Activated CD4-positive, alpha-beta memory T cell treated with anti-CD3 and anti-CD28 coated beads, Interleukin-2, amount 10 ng/mL, durations not matched to agents 7 days and 5 days (primary cell): ENCODE measurements at regions not wholly inside any gene's neighbourhood (a gene's known extent, or its start where the extent isn't known, plus 50 kb on each side); places are given as distances from the start of the nearest gene placed in this dataset.

ENCODE experiments used
- CTCF ChIA-PET: fragments of 350-600 bp; sonication (Branson Sonifier 250); formaldehyde crosslinking; loops from one replicate; lab custom pipeline; 2021; ENCODE audit warnings: antibody characterized with exemption, inconsistent platforms; lab: Charles Lee
- POLR2A ChIA-PET: fragments of 350-600 bp; sonication (Branson Sonifier 250); formaldehyde crosslinking; loops from one replicate; lab custom pipeline; 2021; ENCODE audit warnings: antibody characterized with exemption; lab: Charles Lee
- DNase-seq: peaks from one replicate; pipeline ENCODE4 v3.0.0-alpha.2; 2020
- H3K27ac Mint-ChIP-seq: one replicate; pipeline ENCODE4 v1.8.0; 2021; ENCODE audit warnings: mild to moderate bottlenecking, mixed read lengths
- H3K27me3 Mint-ChIP-seq: one replicate; pipeline ENCODE4 v1.8.0; 2021; ENCODE audit warnings: mixed read lengths
- H3K36me3 Mint-ChIP-seq: one replicate; pipeline ENCODE4 v1.8.0; 2021; ENCODE audit warnings: low read depth, mixed read lengths
- H3K4me1 Mint-ChIP-seq: one replicate; pipeline ENCODE4 v1.8.0; 2021; ENCODE audit warnings: mixed read lengths
- H3K4me3 Mint-ChIP-seq: one replicate; pipeline ENCODE4 v1.8.0; 2021; ENCODE audit warnings: mild to moderate bottlenecking, mixed read lengths
- H3K9me3 Mint-ChIP-seq: one replicate; pipeline ENCODE4 v1.8.0; 2021; ENCODE audit warnings: mixed read lengths

GRCh38 chr5:107217721-107218130, 453.0 kb downstream of the EFNA5 start:
- no peaks in the 10 kb centered on the region for H3K36me3 Mint-ChIP-seq
- H3K4me3 Mint-ChIP-seq = no peak overlapping the region
- CTCF ChIA-PET = no interaction called here
- no peaks in the 10 kb centered on the region for H3K9me3 Mint-ChIP-seq
- POLR2A ChIA-PET = no interaction called here
- no peak overlapping the region for H3K27ac Mint-ChIP-seq
- no peaks in the 10 kb centered on the region for H3K27me3 Mint-ChIP-seq
- DNase-seq = no peak
- no peaks in the 10 kb centered on the region for H3K4me1 Mint-ChIP-seq

- DNase-seq = no peak
- Mint-ChIP-seq H3K36me3 (no peaks in the 10 kb centered on the region), H3K4me1 (no peaks in the 10 kb centered on the region), H3K9me3 (no peaks in the 10 kb centered on the region), H3K4me3 (no peak overlapping the region), H3K27me3 (no peaks in the 10 kb centered on the region), H3K27ac (no peak overlapping the region)
- POLR2A ChIA-PET = no interaction called here
- CTCF ChIA-PET = no interaction called here
Measured at GRCh38 chr5:107216587-107216986, 454.1 kb downstream of the EFNA5 start.

- H3K9me3 Mint-ChIP-seq = no peaks in the 10 kb centered on the region
- no peak overlapping the region for H3K27ac Mint-ChIP-seq
- POLR2A ChIA-PET = no interaction called here
- no peaks in the 10 kb centered on the region for H3K36me3 Mint-ChIP-seq
- H3K27me3 Mint-ChIP-seq = no peaks in the 10 kb centered on the region
- DNase-seq = no peak
- no peak overlapping the region for H3K4me3 Mint-ChIP-seq
- no peaks in the 10 kb centered on the region for H3K4me1 Mint-ChIP-seq
- CTCF ChIA-PET = no interaction called here
Measured at GRCh38 chr5:107215611-107216010, 455.1 kb downstream of the EFNA5 start.

- Mint-ChIP-seq H3K4me3 (no peak overlapping the region), H3K27me3 (no peaks in the 10 kb centered on the region), H3K27ac (no peak overlapping the region), H3K9me3 (no peaks in the 10 kb centered on the region), H3K36me3 (no peaks in the 10 kb centered on the region), H3K4me1 (no peaks in the 10 kb centered on the region)
- no peak for DNase-seq
- ChIA-PET POLR2A (no interaction called here), CTCF (no interaction called here)
Measured at GRCh38 chr5:107213025-107213424, 457.7 kb downstream of the EFNA5 start.

GRCh38 chr5:107211630-107212029, 459.1 kb downstream of the EFNA5 start:
- no peaks in the 10 kb centered on the region for H3K4me1 Mint-ChIP-seq
- no peaks in the 10 kb centered on the region for H3K9me3 Mint-ChIP-seq
- H3K4me3 Mint-ChIP-seq = no peak overlapping the region
- H3K27me3 Mint-ChIP-seq = no peaks in the 10 kb centered on the region
- ChIA-PET CTCF (no interaction called here), POLR2A (no interaction called here)
- no peak for DNase-seq
- H3K36me3 Mint-ChIP-seq = no peaks in the 10 kb centered on the region
- H3K27ac Mint-ChIP-seq = no peak overlapping the region

- H3K4me3 Mint-ChIP-seq = no peak overlapping the region
- no peaks in the 10 kb centered on the region for H3K36me3 Mint-ChIP-seq
- CTCF ChIA-PET = no interaction called here
- no peak for DNase-seq
- H3K4me1 Mint-ChIP-seq = no peaks in the 10 kb centered on the region
- no peak overlapping the region for H3K27ac Mint-ChIP-seq
- POLR2A ChIA-PET = no interaction called here
- no peaks in the 10 kb centered on the region for H3K27me3 Mint-ChIP-seq
- no peaks in the 10 kb centered on the region for H3K9me3 Mint-ChIP-seq
Measured at GRCh38 chr5:107208867-107209266, 461.9 kb downstream of the EFNA5 start.

GRCh38 chr5:107204413-107204812, 466.3 kb downstream of the EFNA5 start:
- H3K9me3 Mint-ChIP-seq = no peaks in the 10 kb centered on the region
- DNase-seq = no peak
- no peak overlapping the region for H3K4me3 Mint-ChIP-seq
- H3K36me3 Mint-ChIP-seq = no peaks in the 10 kb centered on the region
- no peaks in the 10 kb centered on the region for H3K4me1 Mint-ChIP-seq
- ChIA-PET POLR2A (no interaction called here), CTCF (no interaction called here)
- H3K27ac Mint-ChIP-seq = no peak overlapping the region
- no peaks in the 10 kb centered on the region for H3K27me3 Mint-ChIP-seq

- DNase-seq = no peak
- Mint-ChIP-seq H3K4me1 (no peaks in the 10 kb centered on the region), H3K27ac (no peak overlapping the region), H3K4me3 (no peak overlapping the region), H3K9me3 (no peaks in the 10 kb centered on the region), H3K27me3 (no peaks in the 10 kb centered on the region), H3K36me3 (no peaks in the 10 kb centered on the region)
- ChIA-PET POLR2A (no interaction called here), CTCF (no interaction called here)
Measured at GRCh38 chr5:107203243-107203642, 467.5 kb downstream of the EFNA5 start.

- Mint-ChIP-seq H3K27ac (no peak overlapping the region), H3K9me3 (no peaks in the 10 kb centered on the region), H3K4me1 (no peaks in the 10 kb centered on the region), H3K27me3 (no peaks in the 10 kb centered on the region), H3K36me3 (no peaks in the 10 kb centered on the region), H3K4me3 (no peak overlapping the region)
- no peak for DNase-seq
- ChIA-PET CTCF (no interaction called here), POLR2A (no interaction called here)
Measured at GRCh38 chr5:107199756-107200155, 471.0 kb downstream of the EFNA5 start.

GRCh38 chr5:107196500-107197059, 474.2 kb downstream of the EFNA5 start:
- Mint-ChIP-seq H3K27me3 (no peaks in the 10 kb centered on the region), H3K4me1 (no peaks in the 10 kb centered on the region), H3K36me3 (no peaks in the 10 kb centered on the region), H3K27ac (no peak overlapping the region), H3K9me3 (peaks cover 4% of the 10 kb centered on the region), H3K4me3 (no peak overlapping the region)
- DNase-seq = no peak
- POLR2A ChIA-PET = no interaction called here
- CTCF ChIA-PET = no interaction called here

- Mint-ChIP-seq H3K36me3 (no peaks in the 10 kb centered on the region), H3K27me3 (no peaks in the 10 kb centered on the region), H3K4me3 (no peak overlapping the region), H3K27ac (no peak overlapping the region), H3K4me1 (no peaks in the 10 kb centered on the region), H3K9me3 (peaks cover 4% of the 10 kb centered on the region)
- CTCF ChIA-PET = no interaction called here
- POLR2A ChIA-PET = no interaction called here
- DNase-seq = no peak
Measured at GRCh38 chr5:107195890-107196395, 474.8 kb downstream of the EFNA5 start.

GRCh38 chr5:107184871-107185270, 485.9 kb downstream of the EFNA5 start:
- ChIA-PET POLR2A (no interaction called here), CTCF (no interaction called here)

GRCh38 chr5:107184066-107184465, 486.7 kb downstream of the EFNA5 start:
- CTCF ChIA-PET = interaction anchor here (0.6 kb wide), 1 partner anchor 588 kb away, joined by 3 read pairs; no protein-coding TSS in a partner anchor

More at GRCh38 chr5:107184871-107185270, 485.9 kb downstream of the EFNA5 start:
- Mint-ChIP-seq H3K9me3 (peaks cover 2% of the 10 kb centered on the region), H3K27ac (no peak overlapping the region), H3K27me3 (no peaks in the 10 kb centered on the region), H3K36me3 (no peaks in the 10 kb centered on the region), H3K4me1 (no peaks in the 10 kb centered on the region), H3K4me3 (no peak overlapping the region)
- DNase-seq = no peak

GRCh38 chr5:107170620-107171019, 500.1 kb downstream of the EFNA5 start:
- no peak for DNase-seq
- CTCF ChIA-PET = no interaction called here
- Mint-ChIP-seq H3K9me3 (peaks cover 7% of the 10 kb centered on the region), H3K4me1 (no peaks in the 10 kb centered on the region), H3K27ac (no peak overlapping the region), H3K27me3 (no peaks in the 10 kb centered on the region), H3K4me3 (no peak overlapping the region), H3K36me3 (no peaks in the 10 kb centered on the region)
- POLR2A ChIA-PET = no interaction called here

More at GRCh38 chr5:107184066-107184465, 486.7 kb downstream of the EFNA5 start:
- Mint-ChIP-seq H3K4me1 (no peaks in the 10 kb centered on the region), H3K27ac (no peak overlapping the region), H3K36me3 (no peaks in the 10 kb centered on the region), H3K27me3 (no peaks in the 10 kb centered on the region), H3K4me3 (no peak overlapping the region), H3K9me3 (peaks cover 2% of the 10 kb centered on the region)
- POLR2A ChIA-PET = no interaction called here
- DNase-seq = no peak
